A673 (cell line): ENCODE measurements at regions not wholly inside any gene's neighbourhood (a gene's known extent, or its start where the extent isn't known, plus 50 kb on each side); places are given as distances from the start of the nearest gene placed in this dataset.

Source experiments
- BruUV-seq: library from RNA; stranded (reverse); fragments of 400-500 nt; replicated peaks from 2 replicates; lab custom pipeline; 2021; lab: Mats Ljungman, UMichigan
- CTCF ChIA-PET: fragments of 300-600 bp; sonication (Branson Sonifier 250); formaldehyde crosslinking; loops from one replicate; lab custom pipeline; 2022; ENCODE audit warnings: antibody characterized with exemption; lab: Charles Lee
- POLR2A ChIA-PET: fragments of 300-600 bp; sonication (Branson Sonifier 250); formaldehyde crosslinking; loops from one replicate; lab custom pipeline; 2022; ENCODE audit warnings: antibody characterized with exemption; ENCODE audit not compliant: low non-redundant PET; lab: Charles Lee
- DNase-seq: peaks from one replicate; pipeline ENCODE4 v3.0.0-alpha.2; 2015; ENCODE audit warnings: low spot score
- H3K27ac ChIP-seq: fragments of 200-600 bp; sonication (generic); 2 replicates; pipeline ENCODE4 v1.5.1; 2016; ENCODE audit warnings: mixed run types, low read depth, mild to moderate bottlenecking, mixed read lengths, antibody characterized with exemption, low read length; ENCODE audit not compliant: poor library complexity, severe bottlenecking
- H3K27me3 ChIP-seq: fragments of 200-600 bp; sonication (generic); replicated peaks from 2 replicates; pipeline ENCODE4 v1.6.1; 2017; ENCODE audit warnings: mixed run types, low read depth, mild to moderate bottlenecking, mixed read lengths, antibody characterized with exemption, low read length; ENCODE audit not compliant: insufficient read depth, poor library complexity
- H3K36me3 ChIP-seq: fragments of 200-600 bp; sonication (generic); 2 replicates; pipeline ENCODE4 v1.6.1; 2016; ENCODE audit warnings: mixed run types, mild to moderate bottlenecking, mixed read lengths, antibody characterized with exemption, low read length; ENCODE audit not compliant: insufficient read depth, poor library complexity, severe bottlenecking
- H3K4me1 ChIP-seq: fragments of 200-600 bp; sonication (generic); 2 replicates; pipeline ENCODE4 v1.6.1; 2017; ENCODE audit warnings: mixed run types, mild to moderate bottlenecking, mixed read lengths, antibody characterized with exemption, low read length; ENCODE audit not compliant: insufficient read depth, poor library complexity, severe bottlenecking
- H3K4me3 ChIP-seq: fragments of 200-600 bp; sonication (generic); 2 replicates; pipeline ENCODE4 v1.5.1; 2016; ENCODE audit warnings: low read depth, mixed run types, mild to moderate bottlenecking, mixed read lengths, low read length; ENCODE audit not compliant: poor library complexity, severe bottlenecking
- H3K9me3 ChIP-seq: fragments of 200-600 bp; sonication (generic); 2 replicates; pipeline ENCODE4 v1.6.1; 2016; ENCODE audit warnings: mixed run types, low read depth, mild to moderate bottlenecking, mixed read lengths, antibody characterized with exemption, low read length; ENCODE audit not compliant: poor library complexity, severe bottlenecking
- EZH2 ChIP-seq: fragments of 200-600 bp; sonication (generic); IDR thresholded peaks from 2 replicates; pipeline ENCODE4 v1.6.1; 2017; ENCODE audit warnings: borderline replicate concordance, low read depth, mild to moderate bottlenecking, mixed read lengths, antibody characterized with exemption, low read length; ENCODE audit not compliant: poor library complexity, severe bottlenecking
- intact Hi-C: fragments of 100-400 bp; cut with micrococcal nuclease; formaldehyde crosslinking; loops from one replicate; pipeline ENCODE4 v1.10.0; 2022; ENCODE audit not compliant: unreplicated experiment
- TF ChIP-seq, protein P1 (sequence below): fragments of 300-800, 200-600 bp; sonication (generic); conservative IDR thresholded peaks from 2 replicates; pipeline ENCODE4 v1.5.1; 2017; ENCODE audit warnings: low read depth, mild to moderate bottlenecking, antibody characterized with exemption, low read length, moderate library complexity, mixed read lengths

- ChIA-PET CTCF (no interaction called here), POLR2A (no interaction called here)
- Histone ChIP-seq H3K4me3 (no peak overlapping the region), H3K4me1 (no peaks in the 10 kb centered on the region), H3K36me3 (no peaks in the 10 kb centered on the region), H3K27me3 (no peaks in the 10 kb centered on the region), H3K27ac (no peak overlapping the region), H3K9me3 (no peaks in the 10 kb centered on the region)
- no peak for TF ChIP-seq EZH2
- TF ChIP-seq, protein P1, sequence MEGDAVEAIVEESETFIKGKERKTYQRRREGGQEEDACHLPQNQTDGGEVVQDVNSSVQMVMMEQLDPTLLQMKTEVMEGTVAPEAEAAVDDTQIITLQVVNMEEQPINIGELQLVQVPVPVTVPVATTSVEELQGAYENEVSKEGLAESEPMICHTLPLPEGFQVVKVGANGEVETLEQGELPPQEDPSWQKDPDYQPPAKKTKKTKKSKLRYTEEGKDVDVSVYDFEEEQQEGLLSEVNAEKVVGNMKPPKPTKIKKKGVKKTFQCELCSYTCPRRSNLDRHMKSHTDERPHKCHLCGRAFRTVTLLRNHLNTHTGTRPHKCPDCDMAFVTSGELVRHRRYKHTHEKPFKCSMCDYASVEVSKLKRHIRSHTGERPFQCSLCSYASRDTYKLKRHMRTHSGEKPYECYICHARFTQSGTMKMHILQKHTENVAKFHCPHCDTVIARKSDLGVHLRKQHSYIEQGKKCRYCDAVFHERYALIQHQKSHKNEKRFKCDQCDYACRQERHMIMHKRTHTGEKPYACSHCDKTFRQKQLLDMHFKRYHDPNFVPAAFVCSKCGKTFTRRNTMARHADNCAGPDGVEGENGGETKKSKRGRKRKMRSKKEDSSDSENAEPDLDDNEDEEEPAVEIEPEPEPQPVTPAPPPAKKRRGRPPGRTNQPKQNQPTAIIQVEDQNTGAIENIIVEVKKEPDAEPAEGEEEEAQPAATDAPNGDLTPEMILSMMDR = no peak
- intact Hi-C loops = no loop called here
- BruUV-seq = no TSS peak
- DNase-seq = no peak
Observed at GRCh38 chr4:14117575-14118238, 490.2 kb upstream of the BOD1L1 start.

GRCh38 chr4:14124816-14125215 is 497.3 kb upstream of the BOD1L1 start:
- BruUV-seq = no TSS peak
- CTCF ChIA-PET = no interaction called here
- TF ChIP-seq EZH2 = no peak
- TF ChIP-seq, protein P1 = no peak
- Histone ChIP-seq H3K27ac (no peak overlapping the region), H3K27me3 (no peaks in the 10 kb centered on the region), H3K36me3 (no peaks in the 10 kb centered on the region), H3K9me3 (no peaks in the 10 kb centered on the region), H3K4me3 (no peak overlapping the region), H3K4me1 (no peaks in the 10 kb centered on the region)
- intact Hi-C loops = no loop called here
- POLR2A ChIA-PET = no interaction called here
- DNase-seq = no peak

- H3K4me1 ChIP-seq = peaks cover 6% of the 10 kb centered on the region
- TF ChIP-seq EZH2 = no peak
- TF ChIP-seq, protein P1 = no peak
- H3K36me3 ChIP-seq = no peaks in the 10 kb centered on the region
- no peaks in the 10 kb centered on the region for H3K9me3 ChIP-seq
- intact Hi-C loops = no loop called here
- DNase-seq = no peak
- H3K27ac ChIP-seq = no peak overlapping the region
- no TSS peak for BruUV-seq
- H3K27me3 ChIP-seq = no peaks in the 10 kb centered on the region
- POLR2A ChIA-PET = no interaction called here
- CTCF ChIA-PET = no interaction called here
- no peak overlapping the region for H3K4me3 ChIP-seq
Observed at GRCh38 chr4:14125375-14126129, 498.0 kb upstream of the BOD1L1 start.
